ENCODE measurements at regions not wholly inside any gene's neighbourhood (a gene's known extent, or its start where the extent isn't known, plus 50 kb on each side); places are given as distances from the start of the nearest gene placed in this dataset.

- no peak for DNase-seq (ENCODE audit: low spot score)
Observed at GRCh38 chr3:80492162-80492561, 724.4 kb upstream of the ROBO1 start.

- no peak for DNase-seq (ENCODE audit: low spot score)
Observed at GRCh38 chr3:80472961-80473360, 705.2 kb upstream of the ROBO1 start.

GRCh38 chr3:80472459-80472858 is 704.7 kb upstream of the ROBO1 start:
- DNase-seq (ENCODE audit: low spot score), result no peak

GRCh38 chr3:80470433-80470832 is 702.6 kb upstream of the ROBO1 start:
- no peak for DNase-seq (ENCODE audit: low spot score)

- no peak for DNase-seq (ENCODE audit: low spot score)
Observed at GRCh38 chr3:80465746-80466145, 697.9 kb upstream of the ROBO1 start.

GRCh38 chr3:80451393-80451792 is 683.6 kb upstream of the ROBO1 start:
- DNase-seq (ENCODE audit: low spot score), result no peak

GRCh38 chr3:80445641-80446040 is 677.8 kb upstream of the ROBO1 start:
- no peak for DNase-seq (ENCODE audit: low spot score)

GRCh38 chr3:80445053-80445452 is 677.3 kb upstream of the ROBO1 start:
- no peak for DNase-seq (ENCODE audit: low spot score)

GRCh38 chr3:80439490-80439889 is 671.7 kb upstream of the ROBO1 start:
- DNase-seq (ENCODE audit: low spot score), result no peak

GRCh38 chr3:80434366-80434765 is 666.6 kb upstream of the ROBO1 start:
- no peak for DNase-seq (ENCODE audit: low spot score)

- DNase-seq (ENCODE audit: low spot score), result no peak
Observed at GRCh38 chr3:80424951-80425350, 657.2 kb upstream of the ROBO1 start.

- DNase-seq (ENCODE audit: low spot score), result no peak
Observed at GRCh38 chr3:80408030-80408721, 640.4 kb upstream of the ROBO1 start.

- no peak for DNase-seq (ENCODE audit: low spot score)
Observed at GRCh38 chr3:80405618-80406017, 637.8 kb upstream of the ROBO1 start.

GRCh38 chr3:80395023-80395422 is 627.2 kb upstream of the ROBO1 start:
- DNase-seq (ENCODE audit: low spot score), result no peak

- no peak for DNase-seq (ENCODE audit: low spot score)
Observed at GRCh38 chr3:80391573-80391972, 623.8 kb upstream of the ROBO1 start.

GRCh38 chr3:80384811-80385210 is 617.0 kb upstream of the ROBO1 start:
- no peak for DNase-seq (ENCODE audit: low spot score)

GRCh38 chr3:80374423-80374822 is 606.6 kb upstream of the ROBO1 start:
- DNase-seq (ENCODE audit: low spot score), result no peak

- no peak for DNase-seq (ENCODE audit: low spot score)
Observed at GRCh38 chr3:80368616-80369015, 600.8 kb upstream of the ROBO1 start.

- DNase-seq (ENCODE audit: low spot score), result no peak
Observed at GRCh38 chr3:80366808-80367548, 599.2 kb upstream of the ROBO1 start.

- no peak for DNase-seq (ENCODE audit: low spot score)
Observed at GRCh38 chr3:80357761-80358160, 590.0 kb upstream of the ROBO1 start.

- no peak for DNase-seq (ENCODE audit: low spot score)
Observed at GRCh38 chr3:80355144-80355543, 587.3 kb upstream of the ROBO1 start.

- no peak for DNase-seq (ENCODE audit: low spot score)
Observed at GRCh38 chr3:80351201-80351600, 583.4 kb upstream of the ROBO1 start.

GRCh38 chr3:80350771-80351170 is 583.0 kb upstream of the ROBO1 start:
- no peak for DNase-seq (ENCODE audit: low spot score)

- DNase-seq (ENCODE audit: low spot score), result no peak
Observed at GRCh38 chr3:80338366-80338765, 570.6 kb upstream of the ROBO1 start.

Data from pons (tissue), 1 donor.